H1 (cell line): ENCODE measurements at regions not wholly inside any gene's neighbourhood (a gene's known extent, or its start where the extent isn't known, plus 50 kb on each side); places are given as distances from the start of the nearest gene placed in this dataset.

ENCODE experiments used
- CTCF ChIA-PET: fragments of 300-600 bp; sonication (Branson Sonifier 250); formaldehyde crosslinking; loops from one replicate; lab custom pipeline; 2021; ENCODE audit not compliant: partially characterized antibody; lab: Charles Lee
- POLR2A ChIA-PET: fragments of 300-600 bp; sonication (Branson Sonifier 250); formaldehyde crosslinking; loops from one replicate; lab custom pipeline; 2021; ENCODE audit warnings: inconsistent platforms; ENCODE audit not compliant: partially characterized antibody; lab: Charles Lee
- DNase-seq, 2 experiments: peaks; one replicate each; pipeline versions ENCODE4 v3.0.0 to v3.0.0-alpha.2; 2010 to 2022; ENCODE audit warnings: low spot score in 2 of 2, low read depth in 1 of 2, mixed read lengths in 1 of 2
- FAIRE-seq: peaks from 2 replicates; lab custom pipeline; 2011; peaks lifted over from hg19 to GRCh38; lab: Jason Lieb, UNC
- H2AFZ ChIP-seq: 2 replicates; pipeline ENCODE4 v1.8.1; 2012; ENCODE audit warnings: low read length, inconsistent platforms
- H2AK5ac ChIP-seq: 2 replicates; pipeline ENCODE4 v1.6.1; 2013; ENCODE audit warnings: low read depth, low read length
- H2BK120ac ChIP-seq: replicated peaks from 2 replicates; pipeline ENCODE3; 2013; ENCODE audit warnings: low read depth, low read length, inconsistent platforms
- H2BK12ac ChIP-seq: 2 replicates; pipeline ENCODE4 v1.6.1; 2013; ENCODE audit warnings: low read depth, low read length
- H2BK15ac ChIP-seq: 2 replicates; pipeline ENCODE4 v1.6.1; 2013; ENCODE audit warnings: low read length
- H2BK20ac ChIP-seq: 2 replicates; pipeline ENCODE4 v1.6.1; 2013; ENCODE audit warnings: low read length
- H2BK5ac ChIP-seq: 2 replicates; pipeline ENCODE4 v1.6.1; 2013; ENCODE audit warnings: low read depth, low read length
- H3K14ac ChIP-seq: 2 replicates; pipeline ENCODE4 v1.6.1; 2013; ENCODE audit warnings: inconsistent platforms; ENCODE audit not compliant: insufficient read length
- H3K18ac ChIP-seq: 2 replicates; pipeline ENCODE4 v1.6.1; 2013; ENCODE audit warnings: low read length; ENCODE audit errors: extremely low read depth
- H3K23ac ChIP-seq: 2 replicates; pipeline ENCODE4 v1.6.1; 2013; ENCODE audit warnings: inconsistent platforms; ENCODE audit not compliant: insufficient read length
- H3K23me2 ChIP-seq: 2 replicates; pipeline ENCODE4 v1.6.1; 2013; ENCODE audit warnings: low read depth, low read length
- H3K27ac ChIP-seq: 2 replicates; pipeline ENCODE4 v1.6.1; 2011; ENCODE audit warnings: low read depth, low read length, inconsistent platforms
- H3K27me3 ChIP-seq, 4 experiments: replicated peaks in 1 of 4; 1 replicate in 1 of 4; 2 replicates in 3 of 4; pipeline versions ENCODE4 v1.6.1 to v1.8.1; 2011 to 2013; ENCODE audit warnings: low read length in 3 of 4, mild to moderate bottlenecking in 3 of 4, inconsistent platforms in 2 of 4, mixed read lengths in 2 of 4, moderate library complexity in 1 of 4; ENCODE audit not compliant: control insufficient read depth in 3 of 4, insufficient read depth in 3 of 4; ENCODE audit errors: extremely low read depth in 1 of 4
- H3K36me3 ChIP-seq, 4 experiments: 2 replicates each; pipeline versions ENCODE4 v1.6.1 to v1.8.1; 2011 to 2013; ENCODE audit warnings: mild to moderate bottlenecking in 4 of 4, low read length in 3 of 4, moderate library complexity in 2 of 4, control low read depth in 1 of 4, inconsistent platforms in 1 of 4; ENCODE audit not compliant: insufficient read depth in 4 of 4, control insufficient read depth in 2 of 4
- H3K4ac ChIP-seq: replicated peaks from 2 replicates; pipeline ENCODE3; 2013; ENCODE audit warnings: low read length, low read depth, mixed read lengths, inconsistent platforms; ENCODE audit not compliant: insufficient read length
- H3K4me1 ChIP-seq, 4 experiments: replicated peaks in 1 of 4; 1 replicate in 1 of 4; 2 replicates in 3 of 4; pipeline versions ENCODE4 v1.6.1 to v1.8.1; 2011 to 2013; ENCODE audit warnings: low read length in 3 of 4, inconsistent platforms in 2 of 4, mixed read lengths in 1 of 4; ENCODE audit not compliant: insufficient read depth in 4 of 4, control insufficient read depth in 3 of 4
- H3K4me2 ChIP-seq, 2 experiments: 2 replicates each; pipeline versions ENCODE4 v1.6.1 to v1.8.1; 2011 to 2013; ENCODE audit warnings: low read depth in 2 of 2, low read length in 2 of 2, control low read depth in 1 of 2, inconsistent platforms in 1 of 2, mild to moderate bottlenecking in 1 of 2; ENCODE audit not compliant: insufficient read depth in 1 of 2
- H3K4me3 ChIP-seq, 4 experiments: fragments of 200-600, 300-600 bp in 1 of 4; sonication (generic), shearing (Covaris generic), sonication (Bioruptor Twin) in 1 of 4; 2 replicates each; pipeline versions ENCODE4 v1.5.1 to v1.8.1; 2011 to 2016; ENCODE audit warnings: low read length in 4 of 4, low read depth in 3 of 4, control low read depth in 2 of 4, inconsistent platforms in 2 of 4, mild to moderate bottlenecking in 2 of 4, mixed read lengths in 1 of 4, moderate library complexity in 1 of 4; ENCODE audit not compliant: insufficient read depth in 2 of 4; ENCODE audit errors: extremely low read depth in 1 of 4
- H3K56ac ChIP-seq: replicated peaks from 2 replicates; pipeline ENCODE3; 2013; ENCODE audit warnings: low read depth, mild to moderate bottlenecking, mixed read lengths, low read length, inconsistent platforms; ENCODE audit not compliant: insufficient read length
- H3K79me1 ChIP-seq: 2 replicates; pipeline ENCODE4 v1.6.1; 2013; ENCODE audit warnings: low read depth, low read length, control low read depth
- H3K79me2 ChIP-seq, 2 experiments: 2 replicates each; pipeline versions ENCODE4 v1.6.1 to v1.8.1; 2012 to 2013; ENCODE audit warnings: low read length in 2 of 2, mild to moderate bottlenecking in 2 of 2, inconsistent platforms in 1 of 2; ENCODE audit not compliant: insufficient read depth in 2 of 2, control insufficient read depth in 1 of 2
- H3K9ac ChIP-seq, 4 experiments: replicated peaks in 1 of 4; 1 replicate in 1 of 4; 2 replicates in 3 of 4; pipeline versions ENCODE4 v1.6.1 to v1.8.1; 2011 to 2013; ENCODE audit warnings: low read depth in 3 of 4, low read length in 3 of 4, control low read depth in 2 of 4, mild to moderate bottlenecking in 2 of 4, moderate library complexity in 2 of 4, inconsistent platforms in 1 of 4; ENCODE audit errors: extremely low read depth in 1 of 4
- H3K9me3 ChIP-seq, 2 experiments: 2 replicates each; pipeline versions ENCODE4 v1.6.1 to v1.8.1; 2012 to 2013; ENCODE audit warnings: mild to moderate bottlenecking in 2 of 2, moderate library complexity in 2 of 2, control low read depth in 1 of 2, inconsistent platforms in 1 of 2, low read depth in 1 of 2, low read length in 1 of 2, mixed read lengths in 1 of 2; ENCODE audit not compliant: insufficient read depth in 2 of 2
- H4K20me1 ChIP-seq, 2 experiments: replicated peaks in 1 of 2; 2 replicates each; pipeline versions ENCODE3 to v1.8.1; 2011 to 2013; ENCODE audit warnings: inconsistent platforms in 2 of 2, low read length in 2 of 2, mild to moderate bottlenecking in 1 of 2; ENCODE audit not compliant: insufficient read depth in 2 of 2, control insufficient read depth in 1 of 2
- H4K5ac ChIP-seq: 2 replicates; pipeline ENCODE4 v1.6.1; 2013; ENCODE audit warnings: low read length, low read depth, mixed read lengths, inconsistent platforms; ENCODE audit not compliant: insufficient read length
- H4K8ac ChIP-seq: 2 replicates; pipeline ENCODE4 v1.8.0; 2013; ENCODE audit warnings: mild to moderate bottlenecking, moderate library complexity, low read length, inconsistent platforms; ENCODE audit not compliant: insufficient read depth; ENCODE audit errors: extremely low read depth
- H4K91ac ChIP-seq: replicated peaks from 2 replicates; pipeline ENCODE3; 2013; ENCODE audit warnings: low read length, mixed read lengths, inconsistent platforms; ENCODE audit not compliant: insufficient read length
- BCL11A ChIP-seq, 2 experiments: IDR thresholded peaks; one replicate each; pipeline ENCODE4 v1.6.1; 2011; ENCODE audit warnings: low read depth in 2 of 2, low read length in 2 of 2, mild to moderate bottlenecking in 2 of 2
- BRCA1 ChIP-seq: IDR thresholded peaks from 2 replicates; pipeline ENCODE4 v1.6.1; 2012; ENCODE audit warnings: low read depth, low read length, improper control_type of control experiment
- CHD2 ChIP-seq: IDR thresholded peaks from 2 replicates; pipeline ENCODE4 v1.6.1; 2012; ENCODE audit warnings: low read length, improper control_type of control experiment
- EP300 ChIP-seq, 2 experiments: IDR thresholded peaks; 1 replicate in 1 of 2; 2 replicates in 1 of 2; pipeline ENCODE4 v1.6.1; 2011 to 2012; ENCODE audit warnings: low read depth in 2 of 2, low read length in 2 of 2, mild to moderate bottlenecking in 2 of 2, borderline replicate concordance in 1 of 2, inconsistent platforms in 1 of 2, moderate library complexity in 1 of 2
- JUND ChIP-seq: IDR thresholded peaks from 2 replicates; pipeline ENCODE4 v1.6.1; 2011; ENCODE audit warnings: mild to moderate bottlenecking, improper control_type of control experiment, low read length
- NRF1 ChIP-seq: IDR thresholded peaks from 2 replicates; pipeline ENCODE4 v1.6.1; 2011; ENCODE audit warnings: mild to moderate bottlenecking, low read depth, low read length, improper control_type of control experiment
- SUZ12 ChIP-seq: fragments of 200-600 bp; sonication (generic); IDR thresholded peaks from 2 replicates; pipeline ENCODE4 v1.6.1; 2012; ENCODE audit warnings: mild to moderate bottlenecking, inconsistent platforms, low read length, moderate library complexity, mixed read lengths
- TBP ChIP-seq: IDR thresholded peaks from 2 replicates; pipeline ENCODE4 v1.6.1; 2011; ENCODE audit warnings: low read depth, low read length, improper control_type of control experiment
- WGBS, 2 experiments: shearing (Covaris generic) in 1 of 2; methylation state at CpG; one replicate each; pipeline versions ENCODE4 v1.1.6 to v1.1.7; 2013 to 2015; ENCODE audit warnings: low lambda C conversion rate in 2 of 2, mixed read lengths in 2 of 2, inconsistent platforms in 1 of 2, low coverage in 1 of 2, missing lambda C conversion rate in 1 of 2; ENCODE audit not compliant: insufficient replicate concordance in 2 of 2, insufficient coverage in 1 of 2, insufficient read length in 1 of 2; ENCODE audit errors: extremely low coverage in 1 of 2, missing lambda C conversion rate in 1 of 2; 5-methylcytosine and 5-hydroxymethylcytosine counted together

DNA sequence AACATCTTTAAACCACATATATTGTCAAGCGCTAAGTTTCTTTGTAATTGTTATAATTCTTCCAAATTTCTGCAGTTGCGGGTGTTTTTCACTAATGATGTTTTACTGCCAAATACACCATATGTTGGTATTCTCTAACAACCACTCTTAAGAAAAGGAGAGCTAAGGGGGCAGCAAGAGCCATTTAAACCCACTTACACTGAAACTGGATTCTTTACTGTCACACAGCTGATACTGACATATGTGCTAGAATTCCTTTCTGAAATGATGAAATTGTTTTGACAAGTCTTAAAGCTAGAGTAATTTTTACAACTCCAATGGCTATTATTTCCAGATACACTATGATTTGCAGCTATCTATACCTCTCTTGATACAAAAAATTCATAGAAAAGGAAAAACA is 483.1 kb downstream of the CDH11 start:
- Histone ChIP-seq H3K36me3 (no peaks in the 10 kb centered on the region), H3K4me2 (no peak overlapping the region)
- WGBS, 2 experiments: 89% methylated on average over 2 of the region's 2 CpGs; no CpG with 5 or more reads in 1 of the 2 experiments

More for the DNA sequence above, 483.1 kb downstream of the CDH11 start:
- Histone ChIP-seq H4K20me1 (no peaks in the 10 kb centered on the region), H2BK20ac (no peak overlapping the region), H4K5ac (no peak overlapping the region), H2AFZ (no peak overlapping the region), H3K27ac (no peak overlapping the region), H4K8ac (no peak overlapping the region), H2BK120ac (no peak overlapping the region), H2BK12ac (no peak overlapping the region), H3K9me3 (no peaks in the 10 kb centered on the region), H4K91ac (no peak overlapping the region), H3K23me2 (0 out of 2 replicates have a peak, but pooled peaks cover 1% of the 10 kb centered on the region), H3K18ac (no peak overlapping the region), H3K4ac (no peak overlapping the region), H3K56ac (no peak overlapping the region), H3K4me3 (no peak overlapping the region), H3K27me3 (no peaks in the 10 kb centered on the region), H3K79me2 (no peaks in the 10 kb centered on the region), H3K14ac (no peak overlapping the region), H3K79me1 (no peaks in the 10 kb centered on the region), H2AK5ac (no peak overlapping the region), H3K23ac (no peak overlapping the region), H3K4me1 (no peaks in the 10 kb centered on the region), H2BK15ac (no peak overlapping the region), H3K9ac (no peak overlapping the region), H2BK5ac (no peak overlapping the region)
- TF ChIP-seq BRCA1 (no peak), EP300 (IDR thresholded peaks at IDR 0.05; ENCODE audit: borderline replicate concordance in 1 of 2, low read depth in 2 of 2, low read length in 2 of 2) (no peak), CHD2 (no peak), TBP (no peak), NRF1 (no peak), JUND (no peak), SUZ12 (no peak), BCL11A (IDR thresholded peaks at IDR 0.05; ENCODE audit: low read depth in 2 of 2, low read length in 2 of 2) (no peak)
- FAIRE-seq: no peak
- POLR2A ChIA-PET: no interaction called here
- CTCF ChIA-PET: interaction anchor here (1.0 kb wide), 1 partner anchor 26 kb away, joined by 3 read pairs; no protein-coding TSS in a partner anchor
- DNase-seq: no peak
